Gastrocnemius medialis (tissue), 4 donors: ENCODE measurements at regions not wholly inside any gene's neighbourhood (a gene's known extent, or its start where the extent isn't known, plus 50 kb on each side); places are given as distances from the start of the nearest gene placed in this dataset.

Source experiments
- ATAC-seq, 2 donors: fragments of 150-250 bp; one replicate each; pipeline ENCODE4 v1.9.1; 2016
- DNase-seq, 2 donors: peaks; one replicate each; pipeline ENCODE4 v3.0.0-alpha.2; 2019
- H3K27ac ChIP-seq, 4 donors: fragments of 200-600 bp; sonication (generic); 1 replicate in 1 of 4; 2 replicates in 3 of 4; pipeline ENCODE4 v1.5.1; 2016 to 2018; ENCODE audit warnings: mild to moderate bottlenecking in 2 of 4, moderate library complexity in 1 of 4
- H3K27me3 ChIP-seq, 3 donors: fragments of 200-600 bp; sonication (generic) in 2 of 3; 1 replicate in 1 of 3; 2 replicates in 2 of 3; pipeline versions ENCODE4 v1.5.1 to v1.6.0; 2016 to 2019; ENCODE audit warnings: mild to moderate bottlenecking in 1 of 3, moderate library complexity in 1 of 3
- H3K36me3 ChIP-seq, 2 donors: fragments of 200-600 bp; sonication (generic) in 1 of 2; one replicate each; pipeline ENCODE4 v1.5.1; 2017 to 2018
- H3K4me1 ChIP-seq, 2 donors: fragments of 200-600 bp; sonication (generic) in 1 of 2; one replicate each; pipeline ENCODE4 v1.5.1; 2016 to 2017; ENCODE audit warnings: mild to moderate bottlenecking in 2 of 2
- H3K4me3 ChIP-seq, 4 donors: fragments of 200-600 bp; sonication (generic) in 3 of 4; 1 replicate in 1 of 4; 2 replicates in 3 of 4; pipeline ENCODE4 v1.5.1; 2016 to 2019; ENCODE audit warnings: mild to moderate bottlenecking in 2 of 4
- H3K9me3 ChIP-seq, 3 donors: fragments of 200-600 bp; sonication (generic) in 2 of 3; 1 replicate in 1 of 3; 2 replicates in 2 of 3; pipeline ENCODE4 v1.5.1; 2016 to 2019
- POLR2A ChIP-seq, 2 donors: fragments of 450-650 bp; IDR thresholded peaks; one replicate each; pipeline ENCODE4 v1.6.1; 2017; ENCODE audit warnings: antibody characterized with exemption in 2 of 2, mild to moderate bottlenecking in 2 of 2, moderate library complexity in 2 of 2
- in situ Hi-C, 4 donors: fragments of 200-750 bp; cut with MboI; loops; one replicate each; pipeline versions ENCODE4 v1.15.0 to v1.8.0; 2017; ENCODE audit warnings: low sequenced_read_pairs in 4 of 4
- intact Hi-C: fragments of 100-400 bp; cut with DNase I; formaldehyde crosslinking; loops from one replicate; pipeline ENCODE4 v1.15.1; 2023; ENCODE audit warnings: low total_unique reads
- TF ChIP-seq, protein P1 (sequence below), 5 experiments: fragments of 450-650 bp in 3 of 5; fragments of 200-600 bp in 2 of 5; sonication (generic) in 2 of 5; IDR thresholded peaks in 4 of 5; conservative IDR thresholded peaks in 1 of 5; 1 replicate in 4 of 5; 2 replicates in 1 of 5; pipeline ENCODE4 v1.5.1; 2016 to 2019; ENCODE audit warnings: antibody characterized with exemption in 5 of 5, mild to moderate bottlenecking in 3 of 5, moderate library complexity in 3 of 5

DNA sequence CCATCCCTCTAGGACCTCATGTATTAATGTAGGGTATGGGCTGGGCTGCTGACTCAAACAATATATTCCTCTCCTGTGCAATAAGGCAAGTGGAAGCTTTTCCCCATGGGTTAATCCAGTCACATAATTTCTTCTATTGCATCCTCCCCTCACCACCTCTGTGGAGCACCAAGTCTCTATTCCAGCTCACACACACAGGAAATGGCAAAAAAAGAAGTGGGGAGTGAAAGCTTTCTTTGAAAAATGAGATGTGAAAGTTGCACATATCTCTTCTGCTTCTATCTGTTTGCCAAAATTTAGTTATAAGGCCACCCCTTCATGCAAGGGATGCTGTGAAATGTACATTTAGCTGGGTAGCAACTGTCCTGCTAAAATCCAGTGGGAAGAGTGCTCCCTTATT is 121.3 kb downstream of the CDC42EP3 start:
- no peak for ATAC-seq
- Histone ChIP-seq H3K4me1 (no peaks in the 10 kb centered on the region), H3K36me3 (no peaks in the 10 kb centered on the region), H3K4me3 (no peak overlapping the region), H3K27me3 (no peaks in the 10 kb centered on the region), H3K9me3 (no peaks in the 10 kb centered on the region), H3K27ac (no peak overlapping the region)
- in situ Hi-C loops (no loop called here), intact Hi-C loops (no loop called here)
- TF ChIP-seq, protein P1, sequence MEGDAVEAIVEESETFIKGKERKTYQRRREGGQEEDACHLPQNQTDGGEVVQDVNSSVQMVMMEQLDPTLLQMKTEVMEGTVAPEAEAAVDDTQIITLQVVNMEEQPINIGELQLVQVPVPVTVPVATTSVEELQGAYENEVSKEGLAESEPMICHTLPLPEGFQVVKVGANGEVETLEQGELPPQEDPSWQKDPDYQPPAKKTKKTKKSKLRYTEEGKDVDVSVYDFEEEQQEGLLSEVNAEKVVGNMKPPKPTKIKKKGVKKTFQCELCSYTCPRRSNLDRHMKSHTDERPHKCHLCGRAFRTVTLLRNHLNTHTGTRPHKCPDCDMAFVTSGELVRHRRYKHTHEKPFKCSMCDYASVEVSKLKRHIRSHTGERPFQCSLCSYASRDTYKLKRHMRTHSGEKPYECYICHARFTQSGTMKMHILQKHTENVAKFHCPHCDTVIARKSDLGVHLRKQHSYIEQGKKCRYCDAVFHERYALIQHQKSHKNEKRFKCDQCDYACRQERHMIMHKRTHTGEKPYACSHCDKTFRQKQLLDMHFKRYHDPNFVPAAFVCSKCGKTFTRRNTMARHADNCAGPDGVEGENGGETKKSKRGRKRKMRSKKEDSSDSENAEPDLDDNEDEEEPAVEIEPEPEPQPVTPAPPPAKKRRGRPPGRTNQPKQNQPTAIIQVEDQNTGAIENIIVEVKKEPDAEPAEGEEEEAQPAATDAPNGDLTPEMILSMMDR (IDR thresholded peaks at IDR 0.05 in 4 of 5, conservative IDR thresholded peaks at IDR 0.05 in 1 of 5) = no peak
- no peak for TF ChIP-seq POLR2A (IDR thresholded peaks at IDR 0.05)
- DNase-seq = no peak

DNA sequence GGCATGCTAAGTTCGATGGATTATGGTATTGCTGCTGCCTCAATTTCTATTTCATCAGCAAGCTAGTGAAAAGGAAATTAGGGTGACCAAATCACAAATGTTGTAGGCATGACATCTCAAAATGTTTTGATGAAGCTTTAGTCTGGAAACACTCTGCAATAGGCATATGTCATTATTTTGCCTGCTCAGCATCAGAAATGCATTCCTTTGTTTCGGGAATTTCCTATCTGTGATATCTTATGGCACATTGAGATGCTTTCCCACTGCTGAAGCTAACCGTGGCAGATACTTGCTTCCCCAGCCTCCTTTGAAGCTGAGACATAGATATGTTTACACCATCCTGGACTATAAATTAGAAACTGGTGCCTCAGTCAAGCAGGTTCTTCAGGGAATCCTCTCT is 119.7 kb downstream of the CDC42EP3 start:
- no peaks in the 10 kb centered on the region for H3K36me3 ChIP-seq
- ATAC-seq = no peak

DNA sequence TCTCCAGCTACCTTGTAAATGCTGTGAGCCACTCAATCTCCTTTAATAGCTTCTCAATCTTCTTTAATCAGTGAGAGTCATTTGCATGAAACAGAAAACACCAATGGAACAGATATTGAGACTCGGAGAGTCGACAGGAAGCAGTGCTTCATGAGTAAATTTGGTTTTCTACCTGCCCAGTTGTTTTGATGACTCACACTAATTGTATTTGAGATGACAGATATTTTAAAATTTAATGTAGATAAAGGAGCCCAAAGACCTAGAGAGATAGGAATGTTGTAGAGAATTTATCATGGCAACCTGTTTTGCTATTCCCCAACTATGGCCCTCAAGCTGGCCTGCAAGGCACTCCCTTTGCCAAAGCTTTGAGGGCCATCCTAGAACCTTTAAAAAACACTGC is 119.1 kb downstream of the CDC42EP3 start:
- Histone ChIP-seq H3K4me3 (no peak overlapping the region), H3K9me3 (no peaks in the 10 kb centered on the region), H3K27ac (no peak overlapping the region), H3K4me1 (no peaks in the 10 kb centered on the region), H3K27me3 (no peaks in the 10 kb centered on the region), H3K36me3 (no peaks in the 10 kb centered on the region)
- DNase-seq (no peak), ATAC-seq (no peak)
- intact Hi-C loops (no loop called here), in situ Hi-C loops (no loop called here)
- TF ChIP-seq, protein P1 (IDR thresholded peaks at IDR 0.05 in 4 of 5, conservative IDR thresholded peaks at IDR 0.05 in 1 of 5) = no peak
- no peak for TF ChIP-seq POLR2A (IDR thresholded peaks at IDR 0.05)

More for the DNA sequence above, 119.7 kb downstream of the CDC42EP3 start:
- intact Hi-C loops (no loop called here), in situ Hi-C loops (no loop called here)
- TF ChIP-seq POLR2A (IDR thresholded peaks at IDR 0.05) = no peak
- TF ChIP-seq, protein P1 (IDR thresholded peaks at IDR 0.05 in 4 of 5, conservative IDR thresholded peaks at IDR 0.05 in 1 of 5) = no peak
- DNase-seq = no peak
- Histone ChIP-seq H3K4me3 (no peak overlapping the region), H3K27ac (no peak overlapping the region), H3K9me3 (no peaks in the 10 kb centered on the region), H3K27me3 (no peaks in the 10 kb centered on the region), H3K4me1 (no peaks in the 10 kb centered on the region)

DNA sequence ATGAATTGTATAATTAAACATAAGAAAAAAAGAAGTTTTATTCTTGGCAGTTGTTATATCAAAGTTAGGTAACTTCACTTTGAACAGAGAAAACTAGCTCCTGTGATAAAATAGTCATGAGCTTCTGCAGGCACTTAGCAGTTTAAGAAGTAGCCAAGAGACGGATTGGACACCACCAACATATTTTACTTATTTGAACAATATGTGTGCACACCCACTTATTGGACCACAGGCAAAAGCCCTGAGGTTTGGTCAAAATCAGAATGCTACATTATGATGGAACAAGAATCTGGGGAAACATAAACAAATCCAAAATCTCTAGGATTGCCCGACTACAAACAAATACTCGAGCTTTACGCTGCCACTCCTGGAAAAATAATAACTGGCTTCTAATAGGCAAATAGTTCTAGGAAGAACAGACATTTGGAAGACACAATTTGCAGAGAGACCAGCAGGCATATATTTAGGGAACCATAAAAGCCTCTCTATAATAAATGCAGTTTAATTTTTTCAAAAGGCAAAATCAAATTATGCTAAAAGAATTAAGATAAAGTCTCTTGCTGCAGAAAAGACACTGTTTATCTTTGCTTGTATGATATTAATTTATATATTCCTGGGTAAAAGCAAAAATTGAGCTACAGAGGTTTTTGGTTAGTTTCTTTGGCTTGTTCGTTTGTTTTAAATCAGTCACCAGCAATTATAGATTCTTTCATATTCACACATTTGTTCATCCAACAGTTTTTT is 117.9 kb downstream of the CDC42EP3 start:
- in situ Hi-C loops = no loop called here
- Histone ChIP-seq H3K4me1 (no peaks in the 10 kb centered on the region), H3K27me3 (no peaks in the 10 kb centered on the region), H3K27ac (no peak overlapping the region), H3K36me3 (no peaks in the 10 kb centered on the region), H3K4me3 (no peak overlapping the region), H3K9me3 (no peaks in the 10 kb centered on the region)
- TF ChIP-seq, protein P1 (IDR thresholded peaks at IDR 0.05 in 4 of 5, conservative IDR thresholded peaks at IDR 0.05 in 1 of 5) = no peak
- TF ChIP-seq POLR2A (IDR thresholded peaks at IDR 0.05) = no peak
- intact Hi-C loops = no loop called here
- no peak for ATAC-seq
- no peak for DNase-seq

DNA sequence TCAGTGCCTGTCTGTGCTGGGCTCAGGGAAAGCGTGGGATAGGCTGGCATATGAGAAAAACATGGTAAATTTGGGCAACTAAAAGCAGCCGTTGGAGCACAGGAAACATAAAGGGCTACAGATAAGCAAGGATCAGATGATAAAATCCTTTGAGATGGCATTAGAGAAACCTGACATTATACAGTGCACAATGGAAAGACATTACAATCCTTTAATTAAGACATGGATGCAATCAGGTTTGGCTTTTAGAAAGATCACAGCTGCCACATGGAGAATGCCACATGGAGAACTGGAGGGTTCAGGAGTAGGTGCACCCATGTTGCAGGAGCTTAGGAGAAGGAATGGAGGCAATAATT is 117.3 kb downstream of the CDC42EP3 start:
- no peak overlapping the region for H3K27ac ChIP-seq
- H3K9me3 ChIP-seq = no peaks in the 10 kb centered on the region
- TF ChIP-seq, protein P1 (IDR thresholded peaks at IDR 0.05 in 4 of 5, conservative IDR thresholded peaks at IDR 0.05 in 1 of 5) = no peak
- no peaks in the 10 kb centered on the region for H3K36me3 ChIP-seq
- in situ Hi-C loops = no loop called here
- intact Hi-C loops = no loop called here
- no peak for DNase-seq
- no peak overlapping the region for H3K4me3 ChIP-seq
- no peaks in the 10 kb centered on the region for H3K4me1 ChIP-seq
- H3K27me3 ChIP-seq = no peaks in the 10 kb centered on the region
- ATAC-seq = no peak
